ENCODE measurements at regions not wholly inside any gene's neighbourhood (a gene's known extent, or its start where the extent isn't known, plus 50 kb on each side); places are given as distances from the start of the nearest gene placed in this dataset.

GRCh38 chr6:120395784-120396183 lies 938.5 kb downstream of the TBC1D32 start:
- TF ChIP-seq CTCF (IDR thresholded peaks at IDR 0.05) (no peak), POLR2A (IDR thresholded peaks at IDR 0.05) (no peak)

All from uterus (tissue), 2 donors.